Naive thymus-derived CD8-positive, alpha-beta T cell (primary cell): ENCODE measurements at regions not wholly inside any gene's neighbourhood (a gene's known extent, or its start where the extent isn't known, plus 50 kb on each side); places are given as distances from the start of the nearest gene placed in this dataset.

ENCODE experiments used
- ATAC-seq, 2 donors: fragments of 150-1000 bp; cut with Tn5 transposase in 1 of 2; sonication (Bioruptor Pico), chemical (Tn5 transposase) in 1 of 2; 1 replicate in 1 of 2; 2 replicates in 1 of 2; pipeline ENCODE4 v1.10.0; 2021; ENCODE audit warnings: mild to moderate bottlenecking in 2 of 2, moderate library complexity in 2 of 2
- POLR2A ChIA-PET: fragments of 350-600 bp; sonication (Branson Sonifier 250); formaldehyde crosslinking; loops from one replicate; lab custom pipeline; 2021; ENCODE audit warnings: antibody characterized with exemption; lab: Charles Lee
- DNase-seq, 10 donors: peaks; one replicate each; pipeline versions ENCODE4 v3.0.0 to v3.0.0-alpha.2; 2020 to 2022
- H3K27ac Mint-ChIP-seq, 10 donors: one replicate each; pipeline ENCODE4 v1.8.0; 2020 to 2022; ENCODE audit warnings: mild to moderate bottlenecking in 10 of 10, mixed read lengths in 10 of 10, moderate library complexity in 4 of 10, inconsistent platforms in 1 of 10
- H3K27me3 Mint-ChIP-seq, 5 donors: one replicate each; pipeline ENCODE4 v1.8.0; 2021 to 2022; ENCODE audit warnings: mixed read lengths in 5 of 5
- H3K36me3 Mint-ChIP-seq, 3 donors: one replicate each; pipeline ENCODE4 v1.8.0; 2020 to 2022; ENCODE audit warnings: mixed read lengths in 3 of 3, mild to moderate bottlenecking in 2 of 3, inconsistent platforms in 1 of 3
- H3K4me1 Mint-ChIP-seq, 4 donors: one replicate each; pipeline ENCODE4 v1.8.0; 2021 to 2022; ENCODE audit warnings: mixed read lengths in 4 of 4
- H3K4me3 Mint-ChIP-seq, 10 donors: one replicate each; pipeline ENCODE4 v1.8.0; 2020 to 2022; ENCODE audit warnings: mild to moderate bottlenecking in 10 of 10, mixed read lengths in 10 of 10, moderate library complexity in 6 of 10, inconsistent platforms in 1 of 10
- H3K9me3 Mint-ChIP-seq, 9 donors: one replicate each; pipeline ENCODE4 v1.8.0; 2020 to 2022; ENCODE audit warnings: mixed read lengths in 9 of 9, mild to moderate bottlenecking in 3 of 9, inconsistent platforms in 1 of 9, moderate library complexity in 1 of 9

DNA sequence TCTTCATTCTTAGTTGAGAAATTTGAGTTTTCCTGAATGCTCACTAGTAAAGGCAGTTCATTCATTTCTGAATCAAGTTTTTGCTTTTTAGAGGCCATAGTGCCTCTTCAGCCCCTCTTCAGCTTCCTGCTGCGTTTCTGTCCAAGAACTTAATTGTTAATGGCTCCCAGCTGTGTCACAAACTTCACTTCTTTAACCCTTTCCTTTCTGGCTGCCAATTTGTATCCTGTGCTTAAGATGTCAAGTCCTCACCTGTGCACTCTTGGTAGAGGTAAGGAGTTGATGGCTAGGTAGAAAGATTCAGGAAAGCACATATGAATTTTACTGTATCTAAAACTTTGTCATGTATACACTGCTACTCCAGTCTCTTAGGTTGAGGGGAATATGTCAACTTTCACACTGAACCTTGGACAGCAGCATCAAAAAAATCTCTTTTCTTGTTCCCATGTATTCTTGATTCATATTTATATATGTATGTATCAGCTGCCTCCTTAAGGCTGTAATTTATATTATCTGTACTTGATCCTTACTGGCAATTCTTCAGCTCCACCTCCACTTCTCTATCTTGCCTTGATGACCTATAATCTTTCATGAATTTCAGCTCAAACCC lies 612.8 kb downstream of the LMO4 start:
- no peak for ATAC-seq
- POLR2A ChIA-PET, result no interaction called here

DNA sequence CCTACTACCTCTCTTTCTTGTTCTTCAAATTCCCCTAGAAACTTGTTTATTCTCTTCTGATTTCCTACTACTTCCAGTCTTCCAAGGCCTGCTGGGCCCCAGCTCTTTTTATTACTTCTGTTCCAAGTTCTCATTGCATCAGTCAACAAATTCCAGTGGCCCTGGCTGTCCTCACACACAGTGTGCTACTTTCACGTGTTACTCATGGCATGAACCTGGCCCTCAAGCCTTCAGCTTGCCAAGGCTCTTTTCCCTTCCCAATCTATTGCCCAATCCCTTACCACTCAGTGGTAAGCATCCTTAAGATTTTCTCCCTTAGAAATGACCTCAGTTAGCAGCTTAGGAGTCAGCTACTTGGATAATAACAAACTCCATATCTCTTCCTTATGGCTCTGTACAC lies 613.5 kb downstream of the LMO4 start:
- DNase-seq, result no peak
- no peak overlapping the region for H3K4me3 Mint-ChIP-seq
- no peak overlapping the region for H3K27ac Mint-ChIP-seq
- H3K9me3 Mint-ChIP-seq, result no peaks in the 10 kb centered on the region
- POLR2A ChIA-PET, result no interaction called here
- no peaks in the 10 kb centered on the region for H3K36me3 Mint-ChIP-seq
- H3K4me1 Mint-ChIP-seq, result no peaks in the 10 kb centered on the region
- H3K27me3 Mint-ChIP-seq, result peaks cover 0 to 7% (median 1%) of the 10 kb centered on the region in 5 donors
- no peak for ATAC-seq

More for the DNA sequence above, 612.8 kb downstream of the LMO4 start:
- Mint-ChIP-seq H3K9me3 (no peaks in the 10 kb centered on the region), H3K27me3 (peaks cover 0 to 7% (median 1%) of the 10 kb centered on the region in 5 donors), H3K4me3 (no peak overlapping the region), H3K27ac (no peak overlapping the region), H3K36me3 (no peaks in the 10 kb centered on the region), H3K4me1 (no peaks in the 10 kb centered on the region)
- no peak for DNase-seq

- Mint-ChIP-seq H3K4me3 (no peak overlapping the region), H3K36me3 (no peaks in the 10 kb centered on the region), H3K9me3 (no peaks in the 10 kb centered on the region), H3K4me1 (peaks cover 0 to 7% (median 0%) of the 10 kb centered on the region in 4 donors), H3K27me3 (peaks cover 14 to 19% (median 17%) of the 10 kb centered on the region in 5 donors), H3K27ac (no peak overlapping the region)
- DNase-seq, result no peak
- POLR2A ChIA-PET, result no interaction called here
- no peak for ATAC-seq
Measured at GRCh38 chr1:87949711-87950110, 621.0 kb downstream of the LMO4 start.

- H3K36me3 Mint-ChIP-seq, result no peaks in the 10 kb centered on the region
- H3K4me1 Mint-ChIP-seq, result peaks cover 0 to 7% (median 0%) of the 10 kb centered on the region in 4 donors
- POLR2A ChIA-PET, result no interaction called here
Measured at GRCh38 chr1:87950369-87950768, 621.7 kb downstream of the LMO4 start.

GRCh38 chr1:87951409-87951808 lies 622.7 kb downstream of the LMO4 start:
- DNase-seq, result no peak
- Mint-ChIP-seq H3K4me3 (no peak overlapping the region), H3K36me3 (no peaks in the 10 kb centered on the region), H3K9me3 (no peaks in the 10 kb centered on the region), H3K27me3 (peaks cover 15 to 21% (median 17%) of the 10 kb centered on the region in 5 donors), H3K27ac (no peak overlapping the region), H3K4me1 (peaks cover 0 to 7% (median 0%) of the 10 kb centered on the region in 4 donors)
- POLR2A ChIA-PET, result no interaction called here
- no peak for ATAC-seq

More at GRCh38 chr1:87950369-87950768, 621.7 kb downstream of the LMO4 start:
- ATAC-seq (no peak), DNase-seq (no peak)
- Mint-ChIP-seq H3K27me3 (peaks cover 14 to 19% (median 17%) of the 10 kb centered on the region in 5 donors), H3K27ac (no peak overlapping the region), H3K4me3 (no peak overlapping the region), H3K9me3 (no peaks in the 10 kb centered on the region)

- Mint-ChIP-seq H3K27me3 (peaks cover 15 to 21% (median 17%) of the 10 kb centered on the region in 5 donors), H3K27ac (no peak overlapping the region), H3K9me3 (no peaks in the 10 kb centered on the region), H3K36me3 (no peaks in the 10 kb centered on the region), H3K4me1 (peaks cover 0 to 7% (median 0%) of the 10 kb centered on the region in 4 donors), H3K4me3 (no peak overlapping the region)
- POLR2A ChIA-PET, result no interaction called here
- ATAC-seq (no peak), DNase-seq (no peak)
Measured at GRCh38 chr1:87951852-87952251, 623.2 kb downstream of the LMO4 start.

DNA sequence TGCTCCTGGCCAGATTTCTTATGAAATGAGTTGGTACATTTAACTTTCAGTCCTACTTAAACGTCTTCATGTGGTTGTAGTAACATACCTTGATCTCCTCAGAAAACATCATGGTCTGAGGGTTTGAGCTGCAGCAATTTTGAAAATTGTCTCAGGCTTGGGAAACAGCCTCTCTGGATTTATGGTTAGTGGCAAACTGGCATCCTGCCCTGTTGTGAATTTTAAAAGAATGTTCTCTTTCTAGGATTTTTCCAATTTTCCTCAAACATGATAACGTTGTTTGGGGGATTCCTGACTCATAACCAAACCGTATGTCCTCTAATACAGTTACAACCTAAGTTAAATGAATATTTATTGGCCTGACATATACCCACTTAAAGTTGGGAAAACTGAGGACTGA lies 624.4 kb downstream of the LMO4 start:
- no peak overlapping the region for H3K27ac Mint-ChIP-seq
- ATAC-seq (no peak), DNase-seq (no peak)
- H3K9me3 Mint-ChIP-seq, result no peaks in the 10 kb centered on the region
- H3K27me3 Mint-ChIP-seq, result peaks cover 13 to 21% (median 19%) of the 10 kb centered on the region in 5 donors
- no peaks in the 10 kb centered on the region for H3K36me3 Mint-ChIP-seq
- POLR2A ChIA-PET, result no interaction called here
- peaks cover 0 to 7% (median 0%) of the 10 kb centered on the region in 4 donors for H3K4me1 Mint-ChIP-seq
- H3K4me3 Mint-ChIP-seq, result no peak overlapping the region

GRCh38 chr1:87953732-87954344 lies 625.2 kb downstream of the LMO4 start:
- H3K4me1 Mint-ChIP-seq, result peaks cover 0 to 7% (median 0%) of the 10 kb centered on the region in 4 donors
- peak; percentile 27 to 72 (median 49) for DNase-seq
- H3K9me3 Mint-ChIP-seq, result no peaks in the 10 kb centered on the region
- POLR2A ChIA-PET, result no interaction called here
- peaks cover 12 to 20% (median 15%) of the 10 kb centered on the region in 5 donors for H3K27me3 Mint-ChIP-seq
- H3K36me3 Mint-ChIP-seq, result no peaks in the 10 kb centered on the region
- ATAC-seq, result peak; percentile 57 to 70
- H3K27ac Mint-ChIP-seq, result peak overlapping the region in 1 of 10 donors; percentile 46
- no peak overlapping the region for H3K4me3 Mint-ChIP-seq

GRCh38 chr1:87955038-87955437 lies 626.4 kb downstream of the LMO4 start:
- Mint-ChIP-seq H3K4me3 (no peak overlapping the region), H3K4me1 (peaks cover 0 to 7% (median 0%) of the 10 kb centered on the region in 4 donors), H3K36me3 (no peaks in the 10 kb centered on the region), H3K27me3 (peaks cover 8 to 21% (median 16%) of the 10 kb centered on the region in 5 donors), H3K9me3 (no peaks in the 10 kb centered on the region), H3K27ac (peak overlapping the region in 1 of 10 donors; percentile 25)
- DNase-seq, result no peak
- POLR2A ChIA-PET, result interaction anchor here (0.6 kb wide), 1 partner anchor 784 kb away, joined by 3 read pairs; no protein-coding TSS in a partner anchor
- ATAC-seq, result no peak

DNA sequence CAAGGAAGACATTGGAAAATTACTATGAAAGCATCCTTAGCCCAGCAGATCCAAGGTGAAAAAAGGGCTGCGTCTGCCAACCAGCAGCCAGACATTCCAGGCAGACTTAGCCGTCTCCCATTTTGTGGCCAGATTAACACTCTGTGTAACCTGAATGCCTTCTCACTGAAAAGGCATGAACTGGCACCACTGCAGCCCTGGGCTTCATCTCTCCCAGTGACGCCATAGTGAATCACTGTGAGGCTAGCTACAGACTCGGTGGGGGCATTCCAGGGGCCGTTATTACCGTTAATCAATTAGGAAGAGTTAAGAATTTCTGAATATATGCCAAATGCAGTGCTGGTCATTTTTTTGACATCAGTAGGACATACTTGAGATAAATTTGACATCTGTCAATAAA lies 627.4 kb downstream of the LMO4 start:
- Mint-ChIP-seq H3K36me3 (no peaks in the 10 kb centered on the region), H3K4me1 (peaks cover 0 to 7% (median 0%) of the 10 kb centered on the region in 4 donors), H3K9me3 (no peaks in the 10 kb centered on the region), H3K4me3 (no peak overlapping the region), H3K27me3 (peaks cover 8 to 21% (median 16%) of the 10 kb centered on the region in 5 donors), H3K27ac (no peak overlapping the region)
- no peak for ATAC-seq
- POLR2A ChIA-PET, result no interaction called here
- DNase-seq, result no peak

GRCh38 chr1:87956750-87957149 lies 628.1 kb downstream of the LMO4 start:
- Mint-ChIP-seq H3K27ac (no peak overlapping the region), H3K36me3 (no peaks in the 10 kb centered on the region), H3K4me1 (peaks cover 0 to 7% (median 0%) of the 10 kb centered on the region in 4 donors), H3K27me3 (peaks cover 8 to 21% (median 14%) of the 10 kb centered on the region in 5 donors), H3K4me3 (no peak overlapping the region), H3K9me3 (no peaks in the 10 kb centered on the region)
- no peak for DNase-seq
- no peak for ATAC-seq
- POLR2A ChIA-PET, result no interaction called here

GRCh38 chr1:87957331-87957730 lies 628.7 kb downstream of the LMO4 start:
- H3K4me1 Mint-ChIP-seq, result peaks cover 0 to 4% (median 0%) of the 10 kb centered on the region in 4 donors
- H3K4me3 Mint-ChIP-seq, result no peak overlapping the region
- DNase-seq, result no peak
- ATAC-seq, result no peak
- POLR2A ChIA-PET, result no interaction called here
- H3K9me3 Mint-ChIP-seq, result no peaks in the 10 kb centered on the region
- H3K27ac Mint-ChIP-seq, result no peak overlapping the region
- peaks cover 7 to 18% (median 13%) of the 10 kb centered on the region in 5 donors for H3K27me3 Mint-ChIP-seq
- H3K36me3 Mint-ChIP-seq, result no peaks in the 10 kb centered on the region

DNA sequence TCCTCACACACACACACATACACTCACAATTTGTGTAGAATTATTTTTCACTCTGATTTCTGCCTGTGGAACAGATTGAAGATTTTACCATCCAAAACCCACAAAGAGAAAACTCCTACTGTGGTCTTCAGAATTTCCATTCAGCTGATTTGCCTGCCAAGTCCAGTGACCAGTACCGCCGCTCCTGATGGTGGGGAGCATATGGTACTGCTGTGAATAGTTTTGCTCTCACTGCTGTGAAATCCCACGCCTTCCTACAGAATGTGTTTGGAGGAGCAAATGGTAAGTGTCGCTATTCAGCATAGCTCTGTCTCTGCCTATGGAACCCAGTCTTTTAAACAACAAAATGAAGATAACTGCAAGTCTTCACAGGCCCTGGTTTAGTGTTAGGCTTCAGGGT lies 629.5 kb downstream of the LMO4 start:
- Mint-ChIP-seq H3K4me1 (peaks cover 0 to 4% (median 0%) of the 10 kb centered on the region in 4 donors), H3K4me3 (no peak overlapping the region), H3K9me3 (no peaks in the 10 kb centered on the region), H3K36me3 (no peaks in the 10 kb centered on the region), H3K27me3 (peaks cover 5 to 18% (median 10%) of the 10 kb centered on the region in 5 donors), H3K27ac (no peak overlapping the region)
- ATAC-seq, result no peak
- no peak for DNase-seq
- POLR2A ChIA-PET, result no interaction called here
